NCI-H774 (cell line): ENCODE measurements at regions not wholly inside any gene's neighbourhood (a gene's known extent, or its start where the extent isn't known, plus 50 kb on each side); places are given as distances from the start of the nearest gene placed in this dataset.

Source experiments
- DNase-seq: peaks from one replicate; lab custom pipeline; 2025; lab: John Stamatoyannopoulos, UW

DNA sequence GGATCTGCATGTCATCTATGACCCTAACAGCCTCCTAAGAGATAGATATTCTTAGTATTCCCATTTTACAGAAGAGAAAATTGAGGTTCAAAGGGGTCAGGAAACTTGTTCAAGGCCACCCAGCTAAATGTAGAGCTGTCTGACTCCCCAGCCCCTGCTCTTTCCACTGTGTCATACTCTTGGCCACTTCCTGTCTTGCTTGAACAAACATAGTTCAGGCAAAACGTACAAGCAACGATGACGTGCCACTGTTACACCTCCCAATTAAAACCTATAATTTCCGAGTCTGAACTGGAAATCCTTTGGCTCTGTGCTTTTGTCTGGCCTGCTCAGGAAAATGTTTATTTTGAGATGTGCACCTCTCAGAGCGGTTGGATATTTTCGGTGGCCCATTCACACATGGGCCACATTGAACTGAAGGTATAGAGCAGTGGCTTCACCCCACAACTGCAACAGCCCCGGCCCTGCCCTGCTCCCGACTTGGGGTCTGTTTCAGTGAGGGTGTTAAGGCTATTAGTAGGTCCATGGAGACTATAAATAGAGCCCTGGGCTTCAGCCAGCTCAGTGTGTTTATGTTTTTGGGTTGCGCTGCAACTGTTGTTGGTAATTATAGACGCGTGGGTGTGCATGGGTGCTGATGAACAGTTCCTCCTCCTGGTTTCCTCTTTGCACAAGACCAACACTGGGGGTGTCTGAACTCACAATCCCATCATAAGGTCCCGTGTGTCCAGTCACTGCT is 172.3 kb upstream of the ADO start:
- DNase-seq: peak; percentile 33

DNA sequence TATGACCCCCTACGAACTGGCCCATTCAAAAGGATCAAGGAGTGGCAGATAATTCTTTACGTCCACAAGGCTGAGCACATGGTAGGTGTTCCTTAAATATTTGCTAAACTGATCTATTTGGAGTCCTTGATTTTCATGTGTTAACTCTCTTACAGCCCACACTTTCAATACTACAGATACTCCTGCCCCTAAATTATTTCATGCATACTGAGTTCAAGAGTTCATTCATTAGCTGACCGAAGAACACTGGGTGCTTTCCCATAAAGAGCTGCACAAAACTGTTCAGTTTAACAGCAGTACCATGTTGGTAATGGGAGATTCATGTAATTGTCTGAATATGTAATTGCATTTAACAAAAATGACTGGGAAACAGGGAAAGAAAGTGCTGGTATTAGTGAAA is 170.5 kb upstream of the ADO start:
- no peak for DNase-seq

- DNase-seq: no peak
These were observed 169.9 kb upstream of the ADO start for GRCh38 chr10:62634576-62634975.

GRCh38 chr10:62635127-62635526 is 169.4 kb upstream of the ADO start:
- DNase-seq: no peak

DNA sequence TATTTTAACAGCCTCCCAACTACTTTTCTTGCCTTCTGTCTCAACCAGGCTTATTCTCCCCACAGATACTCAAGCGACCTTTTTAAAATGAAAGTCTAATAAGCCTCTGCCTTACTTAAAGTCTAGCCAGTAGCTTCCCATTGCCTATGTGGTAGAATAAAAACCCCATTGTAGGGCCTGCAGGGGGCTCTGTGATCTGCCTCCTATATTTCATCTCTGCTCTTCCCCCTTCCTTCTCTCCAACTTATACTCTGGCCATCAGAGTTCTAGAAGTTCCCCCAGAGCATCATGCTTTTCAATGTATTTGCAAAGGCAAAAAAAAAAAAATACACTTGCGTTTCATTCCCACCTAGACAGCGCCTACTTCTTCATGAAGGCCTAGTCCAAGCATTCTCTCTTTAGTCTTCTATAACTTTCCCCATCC is 167.7 kb upstream of the ADO start:
- DNase-seq: no peak

DNA sequence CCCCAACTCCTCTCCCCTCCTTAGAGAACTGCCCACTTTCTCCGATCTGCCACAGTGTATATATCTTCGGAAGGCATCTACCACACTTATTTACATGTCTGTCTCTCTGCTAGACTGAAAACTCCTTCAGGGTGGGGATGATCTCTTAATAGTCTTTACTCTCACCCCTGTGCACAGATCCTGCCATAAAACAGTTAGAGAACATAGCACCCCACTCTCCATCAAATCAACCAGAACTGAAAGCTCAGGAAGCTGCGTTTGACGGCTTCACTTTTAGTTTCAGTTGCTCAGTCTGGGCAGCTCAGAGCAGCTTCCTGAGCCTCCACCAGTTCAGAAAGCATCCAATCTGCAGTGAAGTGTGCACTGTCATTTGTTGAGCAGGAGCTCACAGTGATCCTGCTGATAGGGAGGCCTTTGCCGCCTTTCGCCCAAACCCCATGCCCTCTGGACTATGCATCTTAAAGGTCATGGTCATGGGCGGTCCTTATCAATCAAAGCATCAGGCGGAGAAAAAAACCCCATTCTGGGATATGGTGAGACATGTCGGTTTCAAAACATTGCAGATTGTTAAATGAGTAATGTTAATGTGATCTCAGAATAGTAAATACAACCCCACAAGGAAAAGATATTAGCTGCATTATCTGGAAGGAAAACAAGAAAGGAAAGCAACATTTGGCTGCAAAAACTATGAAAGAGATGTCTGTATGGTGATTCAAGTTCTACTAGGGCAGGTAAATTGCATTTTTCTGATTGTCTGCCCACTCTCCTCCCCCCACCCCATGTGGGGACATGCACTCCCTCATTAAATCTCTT is 167.1 kb upstream of the ADO start:
- DNase-seq: no peak

DNA sequence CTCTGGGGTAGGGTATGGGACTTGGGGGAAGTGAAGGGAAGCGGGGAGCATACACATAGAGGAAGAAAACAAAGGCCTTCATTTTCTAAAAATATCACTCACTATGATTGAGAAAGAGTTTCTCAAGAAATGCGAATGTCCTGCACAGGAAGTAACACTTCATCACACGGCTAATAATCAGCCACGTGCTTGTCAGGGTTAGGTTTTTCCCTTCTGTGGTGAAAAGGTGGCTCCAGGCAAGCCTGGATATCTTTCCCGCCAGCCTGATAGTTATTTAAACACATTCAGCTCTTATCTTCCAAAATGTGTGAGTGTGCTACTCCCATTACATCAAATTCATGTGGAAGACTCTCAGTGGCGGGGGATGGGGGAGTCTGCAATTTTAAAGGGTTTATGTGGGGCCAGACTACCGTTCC is 166.4 kb upstream of the ADO start:
- no peak for DNase-seq

- DNase-seq: no peak
These were observed 165.4 kb upstream of the ADO start for GRCh38 chr10:62639144-62639543.

DNA sequence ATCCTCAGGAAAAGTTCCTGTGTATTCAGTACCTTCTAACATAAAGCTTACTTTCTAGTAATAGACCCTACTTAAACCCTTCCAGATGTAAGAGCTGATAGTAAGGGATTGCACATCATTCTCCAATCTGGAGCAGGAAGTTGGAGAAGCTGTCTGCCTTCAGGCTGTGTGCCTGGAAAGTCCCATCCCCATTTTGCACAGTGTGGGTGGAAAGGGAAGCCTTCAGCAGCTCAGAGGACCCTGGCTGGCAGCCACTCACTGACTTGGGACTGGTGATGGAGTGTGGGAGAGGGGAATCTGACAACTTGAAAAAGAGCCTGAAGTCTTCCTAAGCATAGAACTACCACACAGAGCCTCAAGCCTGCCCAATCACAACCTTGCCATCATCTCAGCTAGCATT is 164.1 kb upstream of the ADO start:
- DNase-seq: no peak

DNA sequence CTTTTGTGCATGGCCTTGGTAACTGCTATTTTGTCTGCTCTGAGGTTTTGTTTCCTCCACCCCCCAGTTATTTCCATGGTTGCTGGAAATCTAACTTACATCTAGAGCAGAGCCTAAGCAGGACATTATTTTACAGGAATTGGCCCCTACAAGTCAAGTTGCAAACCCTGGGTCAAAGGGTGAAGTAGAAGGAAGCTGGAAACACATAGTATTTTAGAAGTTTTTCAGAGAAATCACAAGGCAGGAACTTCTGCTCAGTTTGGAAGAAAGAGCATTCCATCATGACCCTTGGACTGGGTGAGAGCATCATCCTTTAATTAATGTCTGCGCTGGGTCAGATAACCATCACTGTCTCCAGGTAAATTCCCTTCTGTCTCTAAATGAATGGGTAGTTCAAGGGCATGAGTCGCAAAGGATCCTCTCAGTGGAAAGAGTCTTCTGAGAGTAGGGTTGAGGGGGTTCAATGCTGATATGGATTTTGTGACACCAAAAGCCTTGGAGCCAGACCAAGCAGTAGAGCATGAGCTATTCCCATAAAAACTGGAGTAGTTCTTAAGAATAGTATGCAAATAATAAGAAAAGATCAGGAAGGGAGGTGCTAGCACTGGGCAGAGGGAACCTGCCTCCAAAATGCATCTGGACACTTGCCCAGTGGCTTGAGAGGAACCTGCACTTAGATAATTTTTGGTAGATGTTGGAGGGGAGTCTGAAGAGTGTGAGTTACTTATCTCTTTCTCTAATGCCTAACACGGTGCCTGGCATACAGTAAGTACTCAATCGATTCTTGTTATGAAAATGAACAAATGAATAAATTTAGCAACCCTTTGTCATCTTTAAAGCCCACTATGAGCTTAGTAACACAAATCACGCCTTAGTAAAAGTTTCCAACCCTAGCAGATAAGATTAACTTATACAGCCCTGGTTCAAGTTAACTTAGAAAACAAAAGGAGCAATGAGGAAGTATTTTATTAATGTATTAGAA is 160.6 kb upstream of the ADO start:
- no peak for DNase-seq

DNA sequence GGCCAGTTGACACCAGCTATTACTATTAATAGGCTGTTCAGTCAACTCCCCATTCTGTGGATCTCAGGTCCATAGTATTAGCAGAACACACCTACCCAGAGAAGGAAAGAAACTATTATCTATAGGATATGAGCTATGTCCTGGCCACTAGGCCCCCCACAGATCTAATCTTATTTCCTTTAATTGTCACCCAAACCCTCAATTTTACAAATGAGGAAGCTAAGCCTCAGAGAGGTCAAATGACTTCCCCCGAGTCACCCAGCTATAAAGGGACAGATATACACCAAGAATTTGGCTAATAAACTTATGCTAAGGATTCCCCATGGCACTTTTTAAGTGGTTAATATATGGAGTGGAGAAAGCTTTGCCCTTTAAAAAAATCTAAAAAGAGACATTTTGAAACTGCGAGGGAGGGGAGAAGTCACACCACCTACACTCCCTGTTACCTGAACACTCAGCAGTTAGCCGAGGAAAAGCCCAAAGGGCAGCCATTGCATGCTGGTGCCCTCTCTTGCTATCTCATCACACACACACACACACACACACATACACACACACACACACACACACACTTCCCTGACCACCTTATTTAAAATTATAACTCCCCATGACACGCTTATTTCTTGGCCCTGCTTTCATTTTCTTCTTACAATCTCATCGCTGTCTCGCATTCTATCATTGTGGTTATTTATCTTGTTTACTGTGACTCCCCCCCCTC is 157.0 kb upstream of the ADO start:
- no peak for DNase-seq

DNA sequence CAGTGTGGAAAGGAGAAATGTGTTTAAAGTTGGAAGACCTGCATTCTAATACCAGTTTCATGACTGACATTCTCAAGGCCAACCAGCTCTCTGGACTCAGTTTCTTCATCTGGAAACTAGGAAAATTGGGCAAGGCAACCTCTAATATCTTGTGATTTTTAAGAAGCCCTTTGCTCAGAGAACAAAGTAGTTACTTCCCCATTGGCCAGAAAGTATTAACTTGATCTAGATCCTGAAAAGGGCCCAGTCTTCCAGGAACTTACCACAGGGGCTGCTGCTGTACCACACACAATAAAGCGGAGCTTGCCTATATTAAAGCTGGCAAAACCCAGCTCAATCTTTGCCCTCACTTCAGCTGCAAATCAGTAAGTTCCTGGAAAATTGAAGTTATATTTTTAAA is 155.6 kb upstream of the ADO start:
- no peak for DNase-seq

GRCh38 chr10:62650411-62650810 is 154.1 kb upstream of the ADO start:
- DNase-seq: no peak

- no peak for DNase-seq
These were observed 153.2 kb upstream of the ADO start for GRCh38 chr10:62651341-62651740.

GRCh38 chr10:62652114-62652513 is 152.4 kb upstream of the ADO start:
- DNase-seq: no peak

GRCh38 chr10:62652564-62652963 is 152.0 kb upstream of the ADO start:
- no peak for DNase-seq

DNA sequence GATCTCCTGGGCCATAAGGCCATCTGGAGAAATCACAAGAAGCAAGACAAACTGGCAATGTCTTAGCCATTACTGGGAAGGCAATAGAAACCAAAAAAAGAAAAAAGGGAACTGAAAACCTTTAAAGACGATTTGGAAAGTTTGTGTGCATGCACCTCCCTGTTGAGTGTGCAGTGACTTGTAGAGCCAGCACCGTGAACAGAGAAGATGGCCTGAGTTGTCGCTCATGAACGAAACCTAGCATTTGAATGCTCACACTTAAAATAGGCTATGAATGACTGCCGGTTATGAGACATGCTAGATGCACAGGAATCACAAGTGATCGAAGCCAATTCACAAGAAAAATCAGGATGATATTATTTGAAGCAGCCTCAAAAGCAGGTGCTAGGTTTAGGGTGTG is 151.3 kb upstream of the ADO start:
- no peak for DNase-seq

GRCh38 chr10:62654966-62655336 is 149.6 kb upstream of the ADO start:
- no peak for DNase-seq

- no peak for DNase-seq
These were observed 149.1 kb upstream of the ADO start for GRCh38 chr10:62655337-62655994.

- DNase-seq: no peak
These were observed 147.2 kb upstream of the ADO start for GRCh38 chr10:62657244-62657835.

DNA sequence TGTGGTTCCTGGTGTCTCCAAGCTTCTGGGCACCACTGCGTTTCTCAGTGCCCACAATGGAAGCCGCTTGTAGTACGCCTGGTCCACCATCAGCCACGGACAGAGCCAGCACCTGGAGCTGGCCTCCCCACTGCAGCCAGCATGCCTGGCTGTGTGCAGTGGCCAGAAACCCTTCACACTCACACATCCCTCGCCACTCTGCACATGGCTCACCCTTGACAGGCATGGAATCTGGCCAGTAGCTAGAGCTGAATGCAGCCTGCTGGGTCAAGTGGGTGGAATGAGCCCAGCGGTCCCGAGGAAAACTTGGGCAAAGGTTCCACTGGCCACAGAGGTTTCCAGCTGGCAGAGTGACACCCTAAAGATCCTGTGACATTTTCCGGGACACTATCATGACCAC is 146.0 kb upstream of the ADO start:
- DNase-seq: no peak
